ENCODE measurements at regions not wholly inside any gene's neighbourhood (a gene's known extent, or its start where the extent isn't known, plus 50 kb on each side); places are given as distances from the start of the nearest gene placed in this dataset.

DNA sequence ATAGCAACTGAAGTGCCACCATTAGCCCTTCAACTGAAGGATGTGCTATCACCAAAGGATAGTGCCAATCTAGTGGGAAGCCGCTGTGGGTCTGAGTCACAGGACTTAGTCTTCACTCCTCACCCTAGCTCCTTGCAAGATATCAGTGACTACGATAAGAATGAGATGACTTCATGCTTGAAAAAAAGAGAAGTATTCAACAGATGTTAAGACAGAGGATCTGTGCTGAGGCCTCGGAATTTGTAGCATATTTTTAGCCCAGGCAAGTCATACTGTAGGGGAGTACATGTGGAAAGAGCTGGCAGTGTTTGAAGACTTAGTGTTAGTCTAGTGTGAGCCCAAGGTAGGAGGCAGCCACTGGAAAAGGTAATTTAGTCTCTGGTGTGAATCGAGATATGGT lies 270.7 kb upstream of the LRTM1 start:
- TF ChIP-seq POLR2A (IDR thresholded peaks at IDR 0.05; ENCODE audit: low read depth, low read length) (no peak), POLR2AphosphoS5 (IDR thresholded peaks at IDR 0.05; ENCODE audit: low read depth, low read length) (no peak), TAF1 (IDR thresholded peaks at IDR 0.05; ENCODE audit: borderline replicate concordance, low read depth, low read length) (no peak)
